SK-N-SH (cell line): ENCODE measurements at regions not wholly inside any gene's neighbourhood (a gene's known extent, or its start where the extent isn't known, plus 50 kb on each side); places are given as distances from the start of the nearest gene placed in this dataset.

Experiments used
- CTCF ChIP-seq: fragments of 200-600 bp; sonication (generic); IDR thresholded peaks from 2 replicates; pipeline ENCODE4 v1.6.1; 2017; ENCODE audit warnings: antibody characterized with exemption, mild to moderate bottlenecking, moderate library complexity
- EP300 ChIP-seq, 2 experiments: IDR thresholded peaks; 2 replicates each; pipeline versions ENCODE4 v1.4.0 to v1.6.1; 2012; ENCODE audit warnings: borderline replicate concordance in 1 of 2, low read depth in 1 of 2, low read length in 1 of 2
- MAX ChIP-seq: IDR thresholded peaks from 2 replicates; pipeline ENCODE4 v1.4.0; 2012; ENCODE audit warnings: low read depth
- POLR2AphosphoS5 ChIP-seq: IDR thresholded peaks from 2 replicates; pipeline ENCODE4 v1.6.1; 2012; ENCODE audit warnings: low read depth, low read length
- RAD21 ChIP-seq: IDR thresholded peaks from 2 replicates; pipeline ENCODE4 v1.6.1; 2012; ENCODE audit warnings: mild to moderate bottlenecking, low read length
- RFX5 ChIP-seq: IDR thresholded peaks from 2 replicates; pipeline ENCODE4 v1.6.1; 2012; ENCODE audit warnings: mild to moderate bottlenecking, improper control_type of control experiment, low read length
- RXRA ChIP-seq: IDR thresholded peaks from 2 replicates; pipeline ENCODE4 v1.4.0; 2012; ENCODE audit warnings: low read depth, mild to moderate bottlenecking, borderline replicate concordance
- SIN3A ChIP-seq: IDR thresholded peaks from 2 replicates; pipeline ENCODE4 v1.6.1; 2012; ENCODE audit warnings: low read depth, mild to moderate bottlenecking, low read length, moderate library complexity, borderline replicate concordance
- TAF1 ChIP-seq: IDR thresholded peaks from 2 replicates; pipeline ENCODE4 v1.6.1; 2012; ENCODE audit warnings: low read depth, mild to moderate bottlenecking, low read length, moderate library complexity, borderline replicate concordance
- USF1 ChIP-seq: IDR thresholded peaks from 2 replicates; pipeline ENCODE4 v1.4.0; 2012; ENCODE audit warnings: low read depth, borderline replicate concordance
- YY1 ChIP-seq: IDR thresholded peaks from 2 replicates; pipeline ENCODE4 v1.4.0; 2012; ENCODE audit warnings: low read depth, mild to moderate bottlenecking
- ZBTB33 ChIP-seq: IDR thresholded peaks from 2 replicates; pipeline ENCODE4 v1.4.0; 2012; ENCODE audit warnings: low read depth, borderline replicate concordance

- TF ChIP-seq RXRA (no peak), ZBTB33 (no peak), RAD21 (no peak), YY1 (no peak), CTCF (no peak), MAX (no peak), POLR2AphosphoS5 (no peak), SIN3A (no peak), USF1 (no peak), TAF1 (no peak), EP300 (IDR thresholded peaks at IDR 0.05; ENCODE audit: borderline replicate concordance in 1 of 2, low read depth in 1 of 2, low read length in 1 of 2) (no peak), RFX5 (no peak)
These were observed 166.4 kb downstream of the TFAP2C start for GRCh38 chr20:56795492-56795891.
